ENCODE measurements at regions not wholly inside any gene's neighbourhood (a gene's known extent, or its start where the extent isn't known, plus 50 kb on each side); places are given as distances from the start of the nearest gene placed in this dataset.

GRCh38 chr2:219965287-219966194 lies 338.1 kb downstream of the SLC4A3 start:
- Histone ChIP-seq H3K27ac (ENCODE audit: low read depth in 1 of 2, low read length in 2 of 2) (no peak overlapping the region), H3K27me3 (ENCODE audit: control insufficient read depth in 1 of 2, insufficient read depth in 2 of 2, low read length in 2 of 2) (no peaks in the 10 kb centered on the region), H3K4me1 (ENCODE audit: insufficient read depth, low read length) (no peaks in the 10 kb centered on the region), H3K4me3 (ENCODE audit: low read length) (no peak overlapping the region), H3K9me3 (ENCODE audit: control insufficient read depth in 1 of 2, insufficient read depth in 1 of 2, low read length in 2 of 2) (no peaks in the 10 kb centered on the region), H3K36me3 (ENCODE audit: insufficient read depth, low read length) (no peaks in the 10 kb centered on the region)
- no peak for TF ChIP-seq CTCF (IDR thresholded peaks at IDR 0.05)
- no peak for ATAC-seq (ENCODE audit: poor library complexity)
- intact Hi-C loops (cut with DNase I, micrococcal nuclease), result no loop called here
- Mint-ChIP-seq H3K9me3 (peaks cover 2% of the 10 kb centered on the region), H3K27ac (no peak overlapping the region), H3K27me3 (peaks cover 3% of the 10 kb centered on the region), H3K36me3 (ENCODE audit: low read depth) (no peaks in the 10 kb centered on the region), H3K4me3 (no peak overlapping the region), H3K4me1 (ENCODE audit: low read depth) (no peaks in the 10 kb centered on the region)
- ChIA-PET CTCF (no interaction called here), POLR2A (no interaction called here)
- DNase-seq, result no peak

- ChIA-PET POLR2A (no interaction called here), CTCF (interaction anchor here (0.6 kb wide), 1 partner anchor 14 kb away, joined by 3 read pairs; no protein-coding TSS in a partner anchor)
- Mint-ChIP-seq H3K36me3 (ENCODE audit: low read depth) (no peaks in the 10 kb centered on the region), H3K27me3 (peaks cover 3% of the 10 kb centered on the region), H3K9me3 (peaks cover 2% of the 10 kb centered on the region), H3K4me3 (no peak overlapping the region), H3K27ac (no peak overlapping the region), H3K4me1 (ENCODE audit: low read depth) (no peaks in the 10 kb centered on the region)
- no peak for TF ChIP-seq CTCF (IDR thresholded peaks at IDR 0.05)
- Histone ChIP-seq H3K4me3 (ENCODE audit: low read length) (no peak overlapping the region), H3K4me1 (ENCODE audit: insufficient read depth, low read length) (no peaks in the 10 kb centered on the region), H3K9me3 (ENCODE audit: control insufficient read depth in 1 of 2, insufficient read depth in 1 of 2, low read length in 2 of 2) (no peaks in the 10 kb centered on the region), H3K27ac (ENCODE audit: low read depth in 1 of 2, low read length in 2 of 2) (no peak overlapping the region), H3K36me3 (ENCODE audit: insufficient read depth, low read length) (no peaks in the 10 kb centered on the region), H3K27me3 (ENCODE audit: control insufficient read depth in 1 of 2, insufficient read depth in 2 of 2, low read length in 2 of 2) (no peaks in the 10 kb centered on the region)
- no peak for ATAC-seq (ENCODE audit: poor library complexity)
- DNase-seq, result no peak
- intact Hi-C loops (cut with DNase I, micrococcal nuclease), result no loop called here
Observed at GRCh38 chr2:219967247-219968245, 340.1 kb downstream of the SLC4A3 start.

- no peaks in the 10 kb centered on the region for H3K27me3 ChIP-seq (ENCODE audit: control insufficient read depth in 1 of 2, insufficient read depth in 2 of 2, low read length in 2 of 2)
- H3K9me3 ChIP-seq (ENCODE audit: control insufficient read depth in 1 of 2, insufficient read depth in 1 of 2, low read length in 2 of 2), result no peaks in the 10 kb centered on the region
- ChIA-PET CTCF (no interaction called here), POLR2A (no interaction called here)
- no peak overlapping the region for H3K4me3 ChIP-seq (ENCODE audit: low read length)
- no peaks in the 10 kb centered on the region for H3K36me3 Mint-ChIP-seq (ENCODE audit: low read depth)
- H3K27ac ChIP-seq (ENCODE audit: low read depth in 1 of 2, low read length in 2 of 2), result no peak overlapping the region
- ATAC-seq (ENCODE audit: poor library complexity) (no peak), DNase-seq (no peak)
- no peak overlapping the region for H3K27ac Mint-ChIP-seq
- no peaks in the 10 kb centered on the region for H3K36me3 ChIP-seq (ENCODE audit: insufficient read depth, low read length)
- no peak for TF ChIP-seq CTCF (IDR thresholded peaks at IDR 0.05)
- no peak overlapping the region for H3K4me3 Mint-ChIP-seq
- H3K9me3 Mint-ChIP-seq, result peaks cover 2% of the 10 kb centered on the region
- no peaks in the 10 kb centered on the region for H3K4me1 Mint-ChIP-seq (ENCODE audit: low read depth)
- H3K4me1 ChIP-seq (ENCODE audit: insufficient read depth, low read length), result no peaks in the 10 kb centered on the region
- H3K27me3 Mint-ChIP-seq, result peaks cover 3% of the 10 kb centered on the region
- intact Hi-C loops (cut with DNase I, micrococcal nuclease), result no loop called here
Observed at GRCh38 chr2:219968685-219969345, 341.4 kb downstream of the SLC4A3 start.
